HEK293 (cell line): ENCODE measurements at regions not wholly inside any gene's neighbourhood (a gene's known extent, or its start where the extent isn't known, plus 50 kb on each side); places are given as distances from the start of the nearest gene placed in this dataset.

ENCODE experiments used
- CTCF ChIA-PET: fragments of 350-600 bp; formaldehyde crosslinking; extraction: SDS; loops from one replicate; lab custom pipeline; 2021; ENCODE audit warnings: antibody characterized with exemption; lab: Yijun Ruan, JAX
- POLR2A ChIA-PET: fragments of 300-600 bp; formaldehyde crosslinking; extraction: SDS; loops from one replicate; lab custom pipeline; 2020; ENCODE audit warnings: antibody characterized with exemption, inconsistent platforms; lab: Yijun Ruan, JAX
- H3K27ac ChIP-seq: fragments of 200-500 bp; sonication (Bioruptor generic); 2 replicates; pipeline ENCODE4 v1.5.1; 2014; ENCODE audit warnings: low read depth, low read length, control low read depth, inconsistent platforms; ENCODE audit errors: extremely low read depth
- H3K36me3 ChIP-seq, 2 experiments: fragments of 200-500 bp in 1 of 2; sonication (Bioruptor generic) in 1 of 2; 1 replicate in 1 of 2; 2 replicates in 1 of 2; pipeline ENCODE4 v1.5.1; 2014 to 2017; ENCODE audit warnings: inconsistent platforms in 2 of 2, low read length in 2 of 2; ENCODE audit not compliant: control insufficient read depth in 2 of 2, insufficient read depth in 1 of 2
- H3K4me1 ChIP-seq: fragments of 200-500 bp; sonication (Bioruptor generic); 2 replicates; pipeline ENCODE4 v1.5.1; 2014; ENCODE audit warnings: mild to moderate bottlenecking, low read length, inconsistent platforms; ENCODE audit not compliant: control insufficient read depth, insufficient read depth
- H3K4me3 ChIP-seq: 2 replicates; pipeline ENCODE4 v1.5.1; 2011; ENCODE audit warnings: low read depth, mild to moderate bottlenecking, control low read depth, low read length, moderate library complexity
- H3K9me3 ChIP-seq: fragments of 200-500 bp; sonication (Bioruptor generic); 2 replicates; pipeline ENCODE4 v1.5.1; 2014; ENCODE audit warnings: low read depth, low read length, inconsistent platforms; ENCODE audit not compliant: control insufficient read depth, insufficient read depth
- KLF1 ChIP-seq: fragments of 450-650 bp; formaldehyde crosslinking; IDR thresholded peaks from 2 replicates; pipeline ENCODE4 v1.5.1; 2016; ENCODE audit warnings: missing biosample characterization, missing genetic modification characterization
- MEIS1 ChIP-seq: sonication (generic); formaldehyde crosslinking; IDR thresholded peaks from 2 replicates; pipeline ENCODE4 v1.8.1; 2022; ENCODE audit warnings: missing genetic modification reagents, mild to moderate bottlenecking, borderline replicate concordance
- YY2 ChIP-seq: fragments of 450-650 bp; formaldehyde crosslinking; IDR thresholded peaks from 2 replicates; pipeline ENCODE4 v1.5.1; 2016; ENCODE audit warnings: missing biosample characterization, missing genetic modification characterization
- ZBTB48 ChIP-seq: fragments of 450-650 bp; formaldehyde crosslinking; IDR thresholded peaks from 2 replicates; pipeline ENCODE4 v1.5.1; 2016; ENCODE audit warnings: missing biosample characterization, missing genetic modification characterization
- ZFP37 ChIP-seq: fragments of 450-650 bp; formaldehyde crosslinking; IDR thresholded peaks from 2 replicates; pipeline ENCODE4 v1.5.1; 2016; ENCODE audit warnings: missing biosample characterization, missing genetic modification characterization
- ZFP41 ChIP-seq: fragments of 450-650 bp; formaldehyde crosslinking; IDR thresholded peaks from 2 replicates; pipeline ENCODE4 v1.5.1; 2016; ENCODE audit warnings: missing biosample characterization, missing genetic modification characterization, borderline replicate concordance
- ZIC2 ChIP-seq: fragments of 450-650 bp; formaldehyde crosslinking; IDR thresholded peaks from 2 replicates; pipeline ENCODE4 v1.5.1; 2016; ENCODE audit warnings: missing biosample characterization, missing genetic modification characterization
- ZNF19 ChIP-seq: fragments of 450-650 bp; formaldehyde crosslinking; IDR thresholded peaks from 2 replicates; pipeline ENCODE4; 2016; ENCODE audit warnings: missing biosample characterization, missing genetic modification characterization, low read depth
- ZNF202 ChIP-seq: fragments of 450-650 bp; formaldehyde crosslinking; IDR thresholded peaks from 2 replicates; pipeline ENCODE4 v1.5.1; 2016; ENCODE audit warnings: missing biosample characterization, missing genetic modification characterization, borderline replicate concordance
- ZNF274 ChIP-seq, 2 experiments: fragments of 200-500 bp in 1 of 2; fragments of 450-650 bp in 1 of 2; sonication (Bioruptor generic) in 1 of 2; formaldehyde crosslinking in 1 of 2; IDR thresholded peaks; 2 replicates each; pipeline versions ENCODE4 v1.5.1 to v1.6.1; 2014 to 2016; ENCODE audit warnings: borderline replicate concordance in 1 of 2, inconsistent platforms in 1 of 2, low read length in 1 of 2, missing biosample characterization in 1 of 2, missing genetic modification characterization in 1 of 2
- ZNF311 ChIP-seq: fragments of 450-650 bp; formaldehyde crosslinking; IDR thresholded peaks from 2 replicates; pipeline ENCODE4 v1.5.1; 2017; ENCODE audit warnings: missing biosample characterization, missing genetic modification characterization, borderline replicate concordance
- ZNF529 ChIP-seq: fragments of 450-650 bp; formaldehyde crosslinking; IDR thresholded peaks from 2 replicates; pipeline ENCODE4 v1.5.1; 2017; ENCODE audit warnings: missing genetic modification characterization, missing biosample characterization; ENCODE audit not compliant: insufficient replicate concordance
- ZNF624 ChIP-seq: fragments of 450-650 bp; formaldehyde crosslinking; IDR thresholded peaks from 2 replicates; pipeline ENCODE4 v1.5.1; 2017; ENCODE audit warnings: missing biosample characterization, missing genetic modification characterization
- ZNF785 ChIP-seq: fragments of 450-650 bp; formaldehyde crosslinking; IDR thresholded peaks from 2 replicates; pipeline ENCODE4 v1.5.1; 2016; ENCODE audit warnings: missing biosample characterization, missing genetic modification characterization
- TF ChIP-seq, protein P1 (sequence below): fragments of 450-650 bp; formaldehyde crosslinking; IDR thresholded peaks from 2 replicates; pipeline ENCODE4 v1.5.1; 2016; ENCODE audit warnings: missing biosample characterization, missing genetic modification characterization
- TF ChIP-seq, protein P2 (sequence below): fragments of 450-650 bp; formaldehyde crosslinking; IDR thresholded peaks from 2 replicates; pipeline ENCODE4 v1.5.1; 2016; ENCODE audit warnings: missing biosample characterization, missing genetic modification characterization
- TF ChIP-seq, protein P3 (sequence below): fragments of 450-650 bp; formaldehyde crosslinking; IDR thresholded peaks from 2 replicates; pipeline ENCODE4 v1.5.1; 2017; ENCODE audit warnings: missing biosample characterization, missing genetic modification characterization
- TF ChIP-seq, protein P4 (sequence below): fragments of 450-650 bp; IDR thresholded peaks from 2 replicates; pipeline ENCODE4 v1.5.1; 2018; ENCODE audit warnings: missing biosample characterization, missing genetic modification characterization
- TF ChIP-seq, protein P5 (sequence below): fragments of 450-650 bp; formaldehyde crosslinking; IDR thresholded peaks from 2 replicates; pipeline ENCODE4 v1.5.1; 2016; ENCODE audit warnings: missing biosample characterization, missing genetic modification characterization
- TF ChIP-seq, protein P6 (sequence below): fragments of 450-650 bp; formaldehyde crosslinking; IDR thresholded peaks from 2 replicates; pipeline ENCODE4 v1.5.1; 2016; ENCODE audit warnings: missing biosample characterization, missing genetic modification characterization

DNA sequence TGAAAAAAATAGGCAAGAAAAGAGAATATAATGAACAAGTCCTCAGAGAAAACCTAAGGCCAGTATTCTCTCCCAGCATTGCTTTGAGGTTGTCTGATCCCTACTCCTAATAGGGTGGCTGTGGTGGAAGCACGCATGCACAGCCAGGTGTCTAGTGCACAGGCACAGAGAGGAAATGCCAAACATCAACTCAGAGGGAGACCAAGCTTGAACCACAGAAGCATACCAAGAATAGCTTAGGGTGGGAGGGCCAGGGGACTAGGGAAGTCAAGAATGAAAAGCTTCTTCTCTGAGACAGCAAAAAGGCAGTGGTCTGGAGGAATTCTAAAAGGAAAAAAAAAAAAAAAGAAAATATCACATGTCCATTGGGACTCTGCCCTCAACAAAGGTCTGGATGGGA is 244.1 kb upstream of the API5 start:
- H3K9me3 ChIP-seq: no peaks in the 10 kb centered on the region
- H3K4me1 ChIP-seq: no peaks in the 10 kb centered on the region
- H3K27ac ChIP-seq: no peak overlapping the region
- TF ChIP-seq ZNF202 (tag by site-specific recombination): no peak
- TF ChIP-seq, protein P1, sequence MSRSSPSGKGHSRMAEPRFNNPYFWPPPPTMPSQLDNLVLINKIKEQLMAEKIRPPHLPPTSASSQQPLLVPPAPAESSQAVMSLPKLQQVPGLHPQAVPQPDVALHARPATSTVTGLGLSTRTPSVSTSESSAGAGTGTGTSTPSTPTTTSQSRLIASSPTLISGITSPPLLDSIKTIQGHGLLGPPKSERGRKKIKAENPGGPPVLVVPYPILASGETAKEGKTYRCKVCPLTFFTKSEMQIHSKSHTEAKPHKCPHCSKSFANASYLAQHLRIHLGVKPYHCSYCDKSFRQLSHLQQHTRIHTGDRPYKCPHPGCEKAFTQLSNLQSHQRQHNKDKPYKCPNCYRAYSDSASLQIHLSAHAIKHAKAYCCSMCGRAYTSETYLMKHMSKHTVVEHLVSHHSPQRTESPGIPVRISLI: no peak
- TF ChIP-seq, protein P2, sequence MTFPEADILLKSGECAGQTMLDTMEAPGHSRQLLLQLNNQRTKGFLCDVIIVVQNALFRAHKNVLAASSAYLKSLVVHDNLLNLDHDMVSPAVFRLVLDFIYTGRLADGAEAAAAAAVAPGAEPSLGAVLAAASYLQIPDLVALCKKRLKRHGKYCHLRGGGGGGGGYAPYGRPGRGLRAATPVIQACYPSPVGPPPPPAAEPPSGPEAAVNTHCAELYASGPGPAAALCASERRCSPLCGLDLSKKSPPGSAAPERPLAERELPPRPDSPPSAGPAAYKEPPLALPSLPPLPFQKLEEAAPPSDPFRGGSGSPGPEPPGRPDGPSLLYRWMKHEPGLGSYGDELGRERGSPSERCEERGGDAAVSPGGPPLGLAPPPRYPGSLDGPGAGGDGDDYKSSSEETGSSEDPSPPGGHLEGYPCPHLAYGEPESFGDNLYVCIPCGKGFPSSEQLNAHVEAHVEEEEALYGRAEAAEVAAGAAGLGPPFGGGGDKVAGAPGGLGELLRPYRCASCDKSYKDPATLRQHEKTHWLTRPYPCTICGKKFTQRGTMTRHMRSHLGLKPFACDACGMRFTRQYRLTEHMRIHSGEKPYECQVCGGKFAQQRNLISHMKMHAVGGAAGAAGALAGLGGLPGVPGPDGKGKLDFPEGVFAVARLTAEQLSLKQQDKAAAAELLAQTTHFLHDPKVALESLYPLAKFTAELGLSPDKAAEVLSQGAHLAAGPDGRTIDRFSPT: no peak
- TF ChIP-seq, protein P3, sequence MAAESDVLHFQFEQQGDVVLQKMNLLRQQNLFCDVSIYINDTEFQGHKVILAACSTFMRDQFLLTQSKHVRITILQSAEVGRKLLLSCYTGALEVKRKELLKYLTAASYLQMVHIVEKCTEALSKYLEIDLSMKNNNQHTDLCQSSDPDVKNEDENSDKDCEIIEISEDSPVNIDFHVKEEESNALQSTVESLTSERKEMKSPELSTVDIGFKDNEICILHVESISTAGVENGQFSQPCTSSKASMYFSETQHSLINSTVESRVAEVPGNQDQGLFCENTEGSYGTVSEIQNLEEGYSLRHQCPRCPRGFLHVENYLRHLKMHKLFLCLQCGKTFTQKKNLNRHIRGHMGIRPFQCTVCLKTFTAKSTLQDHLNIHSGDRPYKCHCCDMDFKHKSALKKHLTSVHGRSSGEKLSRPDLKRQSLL (tag by site-specific recombination): no peak
- TF ChIP-seq, protein P4, sequence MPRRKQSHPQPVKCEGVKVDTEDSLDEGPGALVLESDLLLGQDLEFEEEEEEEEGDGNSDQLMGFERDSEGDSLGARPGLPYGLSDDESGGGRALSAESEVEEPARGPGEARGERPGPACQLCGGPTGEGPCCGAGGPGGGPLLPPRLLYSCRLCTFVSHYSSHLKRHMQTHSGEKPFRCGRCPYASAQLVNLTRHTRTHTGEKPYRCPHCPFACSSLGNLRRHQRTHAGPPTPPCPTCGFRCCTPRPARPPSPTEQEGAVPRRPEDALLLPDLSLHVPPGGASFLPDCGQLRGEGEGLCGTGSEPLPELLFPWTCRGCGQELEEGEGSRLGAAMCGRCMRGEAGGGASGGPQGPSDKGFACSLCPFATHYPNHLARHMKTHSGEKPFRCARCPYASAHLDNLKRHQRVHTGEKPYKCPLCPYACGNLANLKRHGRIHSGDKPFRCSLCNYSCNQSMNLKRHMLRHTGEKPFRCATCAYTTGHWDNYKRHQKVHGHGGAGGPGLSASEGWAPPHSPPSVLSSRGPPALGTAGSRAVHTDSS (tag by site-specific recombination): no peak
- TF ChIP-seq ZFP41 (tag by site-specific recombination): no peak
- no peak for TF ChIP-seq YY2 (tag by site-specific recombination)
- TF ChIP-seq ZNF311 (tag by site-specific recombination): no peak
- no peak for TF ChIP-seq ZFP37 (tag by site-specific recombination)
- TF ChIP-seq, protein P5, sequence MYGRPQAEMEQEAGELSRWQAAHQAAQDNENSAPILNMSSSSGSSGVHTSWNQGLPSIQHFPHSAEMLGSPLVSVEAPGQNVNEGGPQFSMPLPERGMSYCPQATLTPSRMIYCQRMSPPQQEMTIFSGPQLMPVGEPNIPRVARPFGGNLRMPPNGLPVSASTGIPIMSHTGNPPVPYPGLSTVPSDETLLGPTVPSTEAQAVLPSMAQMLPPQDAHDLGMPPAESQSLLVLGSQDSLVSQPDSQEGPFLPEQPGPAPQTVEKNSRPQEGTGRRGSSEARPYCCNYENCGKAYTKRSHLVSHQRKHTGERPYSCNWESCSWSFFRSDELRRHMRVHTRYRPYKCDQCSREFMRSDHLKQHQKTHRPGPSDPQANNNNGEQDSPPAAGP (tag by site-specific recombination): no peak
- POLR2A ChIA-PET: no interaction called here
- no peaks in the 10 kb centered on the region for H3K36me3 ChIP-seq
- CTCF ChIA-PET: no interaction called here
- H3K4me3 ChIP-seq: no peak overlapping the region

DNA sequence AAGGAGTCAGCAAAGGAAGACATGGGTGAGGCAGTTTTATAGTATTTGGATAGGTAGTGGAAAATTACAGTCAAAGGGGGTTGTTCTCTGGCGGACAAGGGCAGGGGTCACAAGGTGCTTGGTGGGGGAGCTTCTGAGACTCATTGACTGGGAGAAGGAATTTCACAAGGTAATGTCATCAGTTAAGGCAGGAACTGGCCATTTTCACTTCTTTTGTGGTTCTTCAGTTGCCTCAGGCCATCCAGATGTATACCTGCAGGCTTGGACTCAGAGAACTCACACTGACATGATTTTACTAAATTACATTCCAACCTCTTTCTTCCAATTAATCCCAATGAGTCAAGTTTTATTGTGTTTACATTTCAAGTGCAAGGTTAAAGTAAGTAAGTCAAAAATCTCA is 240.5 kb upstream of the API5 start:
- TF ChIP-seq ZNF274 (IDR thresholded peaks at IDR 0.05; ENCODE audit: low read length): no peak
- no peak for TF ChIP-seq ZNF274 (tag by site-specific recombination; IDR thresholded peaks at IDR 0.05; ENCODE audit: borderline replicate concordance)
- no peak for TF ChIP-seq KLF1 (tag by site-specific recombination)
- TF ChIP-seq ZNF529: no peak
- TF ChIP-seq, protein P6, sequence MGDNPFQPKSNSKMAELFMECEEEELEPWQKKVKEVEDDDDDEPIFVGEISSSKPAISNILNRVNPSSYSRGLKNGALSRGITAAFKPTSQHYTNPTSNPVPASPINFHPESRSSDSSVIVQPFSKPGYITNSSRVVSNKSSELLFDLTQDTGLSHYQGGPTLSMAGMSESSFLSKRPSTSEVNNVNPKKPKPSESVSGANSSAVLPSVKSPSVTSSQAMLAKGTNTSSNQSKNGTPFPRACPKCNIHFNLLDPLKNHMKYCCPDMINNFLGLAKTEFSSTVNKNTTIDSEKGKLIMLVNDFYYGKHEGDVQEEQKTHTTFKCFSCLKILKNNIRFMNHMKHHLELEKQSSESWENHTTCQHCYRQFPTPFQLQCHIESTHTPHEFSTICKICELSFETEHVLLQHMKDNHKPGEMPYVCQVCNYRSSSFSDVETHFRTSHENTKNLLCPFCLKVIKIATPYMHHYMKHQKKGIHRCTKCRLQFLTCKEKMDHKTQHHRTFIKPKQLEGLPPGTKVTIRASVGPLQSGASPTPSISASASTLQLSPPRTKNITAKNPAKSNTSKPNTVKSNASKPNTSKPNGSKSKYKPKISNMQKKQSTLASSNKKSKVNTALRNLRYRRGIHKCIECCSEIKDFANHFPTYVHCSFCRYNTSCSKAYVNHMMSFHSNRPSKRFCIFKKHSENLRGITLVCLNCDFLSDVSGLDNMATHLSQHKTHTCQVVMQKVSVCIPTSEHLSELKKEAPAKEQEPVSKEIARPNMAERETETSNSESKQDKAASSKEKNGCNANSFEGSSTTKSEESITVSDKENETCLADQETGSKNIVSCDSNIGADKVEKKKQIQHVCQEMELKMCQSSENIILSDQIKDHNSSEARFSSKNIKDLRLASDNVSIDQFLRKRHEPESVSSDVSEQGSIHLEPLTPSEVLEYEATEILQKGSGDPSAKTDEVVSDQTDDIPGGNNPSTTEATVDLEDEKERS (tag by site-specific recombination): no peak
- TF ChIP-seq ZNF624 (tag by site-specific recombination): no peak
- no peak for TF ChIP-seq ZBTB48
- no peak for TF ChIP-seq ZIC2 (tag by site-specific recombination)
- no peak for TF ChIP-seq MEIS1 (CRISPR knock-in tag)
- no peak for TF ChIP-seq ZNF785 (tag by site-specific recombination)
- no peak for TF ChIP-seq ZNF19 (tag by site-specific recombination)
- CTCF ChIA-PET: no interaction called here
- POLR2A ChIA-PET: no interaction called here
- Histone ChIP-seq H3K4me1 (no peaks in the 10 kb centered on the region), H3K4me3 (no peak overlapping the region), H3K36me3 (no peaks in the 10 kb centered on the region), H3K27ac (no peak overlapping the region), H3K9me3 (no peaks in the 10 kb centered on the region)
